HepG2 (cell line): ENCODE measurements at regions not wholly inside any gene's neighbourhood (a gene's known extent, or its start where the extent isn't known, plus 50 kb on each side); places are given as distances from the start of the nearest gene placed in this dataset.

Experiments used
- ATAC-seq: fragments of 200-7000 bp; cut with Tn5 transposase; 3 replicates; pipeline ENCODE4 v1.9.1; 2020; ENCODE audit warnings: mild to moderate bottlenecking, moderate library complexity
- BruUV-seq: library from RNA; stranded (reverse); fragments of 400-500 nt; replicated peaks from 2 replicates; lab custom pipeline; 2021; lab: Mats Ljungman, UMichigan
- CTCF ChIA-PET: fragments of 300-600 bp; formaldehyde crosslinking; extraction: SDS; loops from one replicate; lab custom pipeline; 2021; ENCODE audit warnings: low total read pairs, inconsistent platforms, low intra/inter-chr PET ratio; lab: Yijun Ruan, JAX
- POLR2A ChIA-PET: fragments of 350-600 bp; sonication (Branson Sonifier 250); formaldehyde crosslinking; loops from one replicate; lab custom pipeline; 2020; ENCODE audit warnings: antibody characterized with exemption, inconsistent platforms; lab: Yijun Ruan, JAX
- DNase-seq: peaks from one replicate; pipeline ENCODE4 v3.0.0-alpha.2; 2015; ENCODE audit warnings: low spot score
- FAIRE-seq: peaks from 3 replicates; lab custom pipeline; 2011; peaks lifted over from hg19 to GRCh38; lab: Jason Lieb, UNC
- H2AFZ ChIP-seq: one replicate; pipeline ENCODE4 v1.6.1; 2011; ENCODE audit warnings: low read length, inconsistent platforms
- H3K27ac ChIP-seq: fragments of 300-600 bp; 3 replicates; pipeline ENCODE4 v1.8.0; 2011; ENCODE audit warnings: mixed run types, mild to moderate bottlenecking, mixed read lengths, low read length, inconsistent platforms; ENCODE audit not compliant: insufficient read depth; ENCODE audit errors: extremely low read length
- H3K27me3 ChIP-seq, 2 experiments: fragments of 200-600 bp in 1 of 2; 2 replicates in 1 of 2; 3 replicates in 1 of 2; pipeline versions ENCODE4 v1.6.0 to v1.8.0; 2011; ENCODE audit warnings: low read length in 2 of 2, mild to moderate bottlenecking in 2 of 2, moderate library complexity in 2 of 2, inconsistent platforms in 1 of 2; ENCODE audit not compliant: insufficient read depth in 2 of 2, control insufficient read depth in 1 of 2
- H3K36me3 ChIP-seq, 2 experiments: fragments of 200-600 bp in 1 of 2; replicated peaks in 1 of 2; 2 replicates in 1 of 2; 3 replicates in 1 of 2; pipeline versions ENCODE4 v1.5.1 to v1.8.0; 2011; ENCODE audit warnings: low read length in 2 of 2, inconsistent platforms in 1 of 2; ENCODE audit not compliant: insufficient read depth in 2 of 2, control insufficient read depth in 1 of 2
- H3K4me1 ChIP-seq: 2 replicates; pipeline ENCODE4 v1.5.1; 2012; ENCODE audit warnings: low read length, inconsistent platforms; ENCODE audit not compliant: insufficient read depth
- H3K4me2 ChIP-seq: 2 replicates; pipeline ENCODE4 v1.6.0; 2011; ENCODE audit warnings: low read depth, low read length, inconsistent platforms
- H3K4me3 ChIP-seq, 3 experiments: fragments of 200-600 bp in 1 of 3; sonication (generic), shearing (Covaris generic) in 1 of 3; replicated peaks in 1 of 3; 2 replicates each; pipeline ENCODE4 v1.5.1; 2011 to 2016; ENCODE audit warnings: low read length in 3 of 3, inconsistent platforms in 2 of 3, low read depth in 2 of 3, mild to moderate bottlenecking in 2 of 3, control low read depth in 1 of 3, mixed read lengths in 1 of 3; ENCODE audit not compliant: insufficient read depth in 1 of 3
- H3K79me2 ChIP-seq: one replicate; pipeline ENCODE4 v1.6.1; 2011; ENCODE audit warnings: low read length, inconsistent platforms; ENCODE audit not compliant: insufficient read depth
- H3K9ac ChIP-seq: 2 replicates; pipeline ENCODE4 v1.6.0; 2011; ENCODE audit warnings: mild to moderate bottlenecking, low read depth, low read length, inconsistent platforms; ENCODE audit not compliant: insufficient read depth
- H3K9me3 ChIP-seq: 2 replicates; pipeline ENCODE4 v1.5.1; 2012; ENCODE audit warnings: mild to moderate bottlenecking, low read length
- H4K20me1 ChIP-seq: 2 replicates; pipeline ENCODE4 v1.6.0; 2011; ENCODE audit warnings: inconsistent platforms, mild to moderate bottlenecking, low read length, moderate library complexity; ENCODE audit not compliant: insufficient read depth
- ARNT ChIP-seq: fragments of 450-650 bp; IDR thresholded peaks from 2 replicates; pipeline ENCODE4 v1.6.1; 2017
- BCL6 ChIP-seq: IDR thresholded peaks from 2 replicates; pipeline ENCODE4 v1.6.1; 2016; ENCODE audit warnings: missing genetic modification reagents, missing compliant biosample characterization
- MIXL1 ChIP-seq: IDR thresholded peaks from 2 replicates; pipeline ENCODE4 v1.6.1; 2016
- NFYC ChIP-seq: IDR thresholded peaks from 2 replicates; pipeline ENCODE4 v1.6.1; 2016; ENCODE audit warnings: missing genetic modification reagents, missing compliant biosample characterization
- RBFOX2 ChIP-seq: fragments of 200-400 bp; formaldehyde crosslinking; IDR thresholded peaks from 2 replicates; pipeline ENCODE4 v1.6.1; 2017; ENCODE audit warnings: low read depth, mild to moderate bottlenecking, low read length
- SP2 ChIP-seq: sonication (generic); formaldehyde crosslinking; IDR thresholded peaks from 2 replicates; pipeline ENCODE4 v1.5.1; 2020; ENCODE audit warnings: mild to moderate bottlenecking, missing genetic modification reagents
- SRSF9 ChIP-seq: fragments of 200-400 bp; formaldehyde crosslinking; IDR thresholded peaks from 2 replicates; pipeline ENCODE4 v1.6.1; 2018; ENCODE audit warnings: borderline replicate concordance, mild to moderate bottlenecking, low read depth, low read length; ENCODE audit not compliant: insufficient read depth, poor library complexity, severe bottlenecking
- ZNF570 ChIP-seq: sonication (generic); formaldehyde crosslinking; IDR thresholded peaks from 2 replicates; pipeline ENCODE4 v1.4.0; 2020; ENCODE audit warnings: mild to moderate bottlenecking, missing genetic modification reagents, borderline replicate concordance
- WGBS: methylation state at CpG from one replicate; pipeline ENCODE4 v1.1.6; 2017; ENCODE audit warnings: low lambda C conversion rate; 5-methylcytosine and 5-hydroxymethylcytosine counted together
- in situ Hi-C: cut with HindIII; loops from 2 replicates; pipeline ENCODE4 v1.10.0; 2017; ENCODE audit warnings: low pct_unique_long_range_greater_than_20kb; ENCODE audit not compliant: extremely low pct_ligation_motif_present
- intact Hi-C: fragments of 100-400 bp; cut with micrococcal nuclease; formaldehyde crosslinking; loops from one replicate; pipeline ENCODE4 v1.10.0; 2022; ENCODE audit not compliant: unreplicated experiment
- TF ChIP-seq, protein P1 (sequence below): sonication (generic); formaldehyde crosslinking; IDR thresholded peaks from 2 replicates; pipeline ENCODE4 v1.5.1; 2020; ENCODE audit warnings: mild to moderate bottlenecking, missing genetic modification reagents, moderate library complexity
- TF ChIP-seq, protein P2 (sequence below): sonication (generic); formaldehyde crosslinking; IDR thresholded peaks from 2 replicates; pipeline ENCODE4 v1.9.0; 2021; ENCODE audit warnings: missing genetic modification reagents, borderline replicate concordance

DNA sequence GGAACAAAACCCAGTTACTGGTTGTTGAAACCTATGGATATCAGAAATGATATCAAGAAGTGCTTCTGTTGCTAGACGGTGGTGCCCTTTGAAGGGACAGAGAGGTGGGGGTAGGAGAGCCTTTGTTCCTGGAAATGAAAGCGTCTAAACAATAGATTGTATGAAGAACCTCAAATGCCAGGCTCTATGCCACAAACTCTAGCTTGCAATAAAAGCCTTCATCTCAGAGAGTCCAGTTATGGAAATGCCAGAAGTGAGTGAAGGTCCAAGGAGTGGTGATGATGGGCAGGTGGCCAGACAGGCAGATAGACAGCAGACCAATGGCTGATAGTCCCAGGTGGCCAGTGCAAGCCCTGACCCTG, 414.1 kb upstream of the PROX1 start (continued):
- TF ChIP-seq BCL6 (CRISPR knock-in tag) (peak; percentile 43; the same call in 1 of the 2 replicates), SRSF9 (no peak), MIXL1 (CRISPR knock-in tag) (no peak), ZNF570 (CRISPR knock-in tag) (no peak), RBFOX2 (peak; percentile 55; the same call in 1 of the 2 replicates), ARNT (no peak)
- TF ChIP-seq, protein P1, sequence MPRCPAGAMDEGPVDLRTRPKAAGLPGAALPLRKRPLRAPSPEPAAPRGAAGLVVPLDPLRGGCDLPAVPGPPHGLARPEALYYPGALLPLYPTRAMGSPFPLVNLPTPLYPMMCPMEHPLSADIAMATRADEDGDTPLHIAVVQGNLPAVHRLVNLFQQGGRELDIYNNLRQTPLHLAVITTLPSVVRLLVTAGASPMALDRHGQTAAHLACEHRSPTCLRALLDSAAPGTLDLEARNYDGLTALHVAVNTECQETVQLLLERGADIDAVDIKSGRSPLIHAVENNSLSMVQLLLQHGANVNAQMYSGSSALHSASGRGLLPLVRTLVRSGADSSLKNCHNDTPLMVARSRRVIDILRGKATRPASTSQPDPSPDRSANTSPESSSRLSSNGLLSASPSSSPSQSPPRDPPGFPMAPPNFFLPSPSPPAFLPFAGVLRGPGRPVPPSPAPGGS (CRISPR knock-in tag), result no peak

DNA sequence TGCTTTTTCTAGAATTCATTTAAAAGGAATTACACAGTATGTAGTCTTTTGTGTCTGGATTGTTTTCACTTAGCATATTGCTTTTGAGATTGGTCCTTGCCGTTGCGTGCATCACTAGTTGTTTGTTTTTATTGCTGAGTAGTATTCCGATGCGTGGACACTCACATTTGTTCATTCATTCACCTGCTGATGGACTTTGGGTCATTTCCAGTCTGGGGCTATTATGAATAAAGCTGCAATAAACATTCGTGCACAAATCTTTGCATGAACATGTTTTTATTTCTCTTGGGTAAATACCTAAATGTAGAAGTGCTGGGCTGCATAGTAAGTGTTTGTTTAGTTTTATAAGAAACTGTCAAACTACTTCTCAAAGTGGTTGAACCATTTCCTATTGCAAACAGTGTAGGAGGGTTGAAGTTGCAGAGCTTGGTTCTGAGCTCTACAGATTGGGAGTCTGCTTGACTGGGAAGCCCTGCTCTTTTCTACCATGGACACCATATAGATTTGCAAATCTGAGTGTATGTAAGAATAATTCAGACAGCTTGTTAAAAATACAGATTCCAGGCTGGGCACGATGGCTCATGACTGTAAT, 404.7 kb upstream of the PROX1 start:
- no peaks in the 10 kb centered on the region for H4K20me1 ChIP-seq
- ChIA-PET POLR2A (interaction anchor here (1.5 kb wide), 1 partner anchor 11 kb away, joined by 3 read pairs; no protein-coding TSS in a partner anchor), CTCF (no interaction called here)
- H3K27ac ChIP-seq, result no peak overlapping the region
- H3K27me3 ChIP-seq, result no peaks in the 10 kb centered on the region
- TF ChIP-seq NFYC (CRISPR knock-in tag) (no peak), SP2 (CRISPR knock-in tag) (no peak)
- TF ChIP-seq, protein P2, sequence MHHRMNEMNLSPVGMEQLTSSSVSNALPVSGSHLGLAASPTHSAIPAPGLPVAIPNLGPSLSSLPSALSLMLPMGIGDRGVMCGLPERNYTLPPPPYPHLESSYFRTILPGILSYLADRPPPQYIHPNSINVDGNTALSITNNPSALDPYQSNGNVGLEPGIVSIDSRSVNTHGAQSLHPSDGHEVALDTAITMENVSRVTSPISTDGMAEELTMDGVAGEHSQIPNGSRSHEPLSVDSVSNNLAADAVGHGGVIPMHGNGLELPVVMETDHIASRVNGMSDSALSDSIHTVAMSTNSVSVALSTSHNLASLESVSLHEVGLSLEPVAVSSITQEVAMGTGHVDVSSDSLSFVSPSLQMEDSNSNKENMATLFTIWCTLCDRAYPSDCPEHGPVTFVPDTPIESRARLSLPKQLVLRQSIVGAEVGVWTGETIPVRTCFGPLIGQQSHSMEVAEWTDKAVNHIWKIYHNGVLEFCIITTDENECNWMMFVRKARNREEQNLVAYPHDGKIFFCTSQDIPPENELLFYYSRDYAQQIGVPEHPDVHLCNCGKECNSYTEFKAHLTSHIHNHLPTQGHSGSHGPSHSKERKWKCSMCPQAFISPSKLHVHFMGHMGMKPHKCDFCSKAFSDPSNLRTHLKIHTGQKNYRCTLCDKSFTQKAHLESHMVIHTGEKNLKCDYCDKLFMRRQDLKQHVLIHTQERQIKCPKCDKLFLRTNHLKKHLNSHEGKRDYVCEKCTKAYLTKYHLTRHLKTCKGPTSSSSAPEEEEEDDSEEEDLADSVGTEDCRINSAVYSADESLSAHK (CRISPR knock-in tag), result no peak
- no peak for ATAC-seq
- H2AFZ ChIP-seq, result no peak overlapping the region
- H3K4me1 ChIP-seq, result peaks cover 35% of the 10 kb centered on the region
- no peak for DNase-seq
- no peaks in the 10 kb centered on the region for H3K79me2 ChIP-seq
- intact Hi-C loops, result no loop called here
- in situ Hi-C loops, result no loop called here
- H3K9ac ChIP-seq, result no peak overlapping the region
- 92% methylated on average over 6 of the region's 6 CpGs for WGBS
- H3K9me3 ChIP-seq, result no peaks in the 10 kb centered on the region
- FAIRE-seq, result no peak
- H3K4me2 ChIP-seq, result no peak overlapping the region
- H3K36me3 ChIP-seq, result no peaks in the 10 kb centered on the region
- BruUV-seq, result no TSS peak
- no peak overlapping the region for H3K4me3 ChIP-seq
